Muscle layer of duodenum (tissue), 2 donors: ENCODE measurements at regions not wholly inside any gene's neighbourhood (a gene's known extent, or its start where the extent isn't known, plus 50 kb on each side); places are given as distances from the start of the nearest gene placed in this dataset.

Experiments
- H3K27ac ChIP-seq: one replicate; pipeline ENCODE4 v1.7.0; 2013; ENCODE audit warnings: mild to moderate bottlenecking, low read length
- H3K27me3 ChIP-seq: one replicate; pipeline ENCODE4 v1.7.0; 2013; ENCODE audit warnings: low read depth, mild to moderate bottlenecking, control low read depth, low read length
- H3K36me3 ChIP-seq, 2 donors: one replicate each; pipeline ENCODE4 v1.7.0; 2013; ENCODE audit warnings: low read length in 2 of 2, control low read depth in 1 of 2, mild to moderate bottlenecking in 1 of 2; ENCODE audit not compliant: insufficient read depth in 2 of 2, control insufficient read depth in 1 of 2
- H3K4me1 ChIP-seq, 2 donors: one replicate each; pipeline ENCODE4 v1.7.0; 2013; ENCODE audit warnings: low read length in 2 of 2, mild to moderate bottlenecking in 2 of 2, control low read depth in 1 of 2, moderate library complexity in 1 of 2; ENCODE audit not compliant: insufficient read depth in 2 of 2, control insufficient read depth in 1 of 2
- H3K4me3 ChIP-seq, 2 donors: one replicate each; pipeline ENCODE4 v1.7.0; 2013; ENCODE audit warnings: low read length in 2 of 2, low read depth in 1 of 2, mild to moderate bottlenecking in 1 of 2
- H3K9me3 ChIP-seq, 2 donors: one replicate each; pipeline ENCODE4 v1.7.0; 2013; ENCODE audit warnings: low read length in 2 of 2, control low read depth in 1 of 2, mild to moderate bottlenecking in 1 of 2; ENCODE audit not compliant: control insufficient read depth in 1 of 2
- donor health status: healthy.

- peaks cover 0 to 2% of the 10 kb centered on the region in 2 donors for H3K9me3 ChIP-seq
- H3K27ac ChIP-seq: no peak overlapping the region
- no peaks in the 10 kb centered on the region for H3K4me1 ChIP-seq
- H3K36me3 ChIP-seq: no peaks in the 10 kb centered on the region
- no peak overlapping the region for H3K4me3 ChIP-seq
- H3K27me3 ChIP-seq: no peaks in the 10 kb centered on the region
Measured at GRCh38 chr18:45509535-45509934, 105.7 kb upstream of the SLC14A2 start.

- H3K36me3 ChIP-seq: no peaks in the 10 kb centered on the region
- no peaks in the 10 kb centered on the region for H3K4me1 ChIP-seq
- no peaks in the 10 kb centered on the region for H3K27me3 ChIP-seq
- no peak overlapping the region for H3K4me3 ChIP-seq
- H3K9me3 ChIP-seq: peaks cover 0 to 2% of the 10 kb centered on the region in 2 donors
- no peak overlapping the region for H3K27ac ChIP-seq
Measured at GRCh38 chr18:45510656-45511055, 104.6 kb upstream of the SLC14A2 start.

- Histone ChIP-seq H3K4me3 (no peak overlapping the region), H3K27me3 (no peaks in the 10 kb centered on the region), H3K9me3 (no peaks in the 10 kb centered on the region), H3K4me1 (peaks cover 0 to 6% of the 10 kb centered on the region in 2 donors), H3K36me3 (no peaks in the 10 kb centered on the region), H3K27ac (no peak overlapping the region)
Measured at GRCh38 chr18:45512363-45512953, 102.8 kb upstream of the SLC14A2 start.

DNA sequence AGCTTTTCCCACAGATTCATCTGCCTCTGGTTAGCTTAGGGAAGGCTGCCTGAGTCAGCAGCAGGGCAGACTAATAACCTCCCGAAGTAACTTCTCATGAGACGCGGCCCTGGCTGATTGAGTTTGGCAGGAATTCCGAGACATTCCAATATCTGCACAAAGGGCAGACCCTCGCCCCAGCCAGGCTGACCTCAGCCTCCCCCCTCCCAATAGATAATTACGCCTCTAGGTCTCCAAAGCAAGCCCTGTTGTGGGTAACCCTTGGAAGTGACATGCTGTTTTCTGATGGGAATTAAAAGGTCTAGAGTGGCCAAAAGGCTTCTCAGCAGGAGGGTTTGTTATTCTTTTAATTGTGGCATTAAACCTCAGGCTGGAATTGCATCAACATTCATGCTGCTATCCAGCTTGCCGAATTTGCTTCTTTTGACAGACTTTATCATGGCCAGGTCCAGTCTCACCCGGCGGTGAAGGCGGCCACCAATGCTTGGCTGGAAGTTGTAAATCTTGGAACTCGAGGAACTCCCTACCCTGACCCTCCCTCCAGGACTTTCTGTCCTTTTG is 98.0 kb upstream of the SLC14A2 start:
- Histone ChIP-seq H3K27me3 (no peaks in the 10 kb centered on the region), H3K4me1 (peaks cover 6 to 15% of the 10 kb centered on the region in 2 donors), H3K4me3 (no peak overlapping the region), H3K9me3 (no peaks in the 10 kb centered on the region), H3K27ac (no peak overlapping the region), H3K36me3 (no peaks in the 10 kb centered on the region)

DNA sequence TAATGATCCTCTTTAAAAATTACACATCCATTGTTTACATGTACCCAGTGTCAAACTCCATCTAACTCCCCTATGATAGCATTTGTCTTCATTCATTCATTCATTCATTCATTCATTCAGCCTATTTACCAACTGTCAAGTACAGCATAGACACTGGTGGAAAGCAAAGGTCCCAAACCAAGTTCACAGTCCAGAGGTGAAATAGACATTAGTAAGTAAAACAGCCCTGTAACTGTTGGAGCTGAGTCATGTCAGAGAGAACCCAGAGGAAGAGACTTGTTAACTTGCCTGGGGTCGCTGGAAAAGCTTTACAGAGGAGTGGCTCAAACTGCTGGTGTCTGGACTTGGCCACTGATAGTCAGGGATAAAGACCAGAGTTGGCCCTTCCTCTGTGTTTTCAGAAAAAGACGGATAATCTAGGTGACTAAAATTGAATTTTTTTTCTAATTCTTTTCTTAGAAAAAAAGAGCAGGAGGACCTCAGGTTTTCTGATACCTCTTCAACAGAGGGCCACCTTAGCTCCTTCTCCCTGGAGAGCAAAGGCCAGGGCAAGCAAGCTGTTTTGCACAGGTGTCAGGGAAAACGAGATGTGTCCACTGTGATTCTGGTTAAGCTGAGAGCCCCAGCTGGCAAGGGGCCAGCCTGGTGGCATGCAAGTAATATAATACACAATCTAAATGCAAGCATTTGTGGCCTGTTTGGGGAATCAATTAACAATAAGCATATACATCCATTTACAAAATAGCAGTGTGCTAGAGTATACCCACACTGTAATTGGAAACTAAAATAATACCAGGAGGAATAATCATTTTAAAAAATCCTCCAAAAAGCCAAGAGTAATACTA is 96.7 kb upstream of the SLC14A2 start:
- Histone ChIP-seq H3K27me3 (no peaks in the 10 kb centered on the region), H3K27ac (no peak overlapping the region), H3K36me3 (no peaks in the 10 kb centered on the region), H3K4me1 (peaks cover 6 to 18% of the 10 kb centered on the region in 2 donors), H3K4me3 (no peak overlapping the region), H3K9me3 (no peaks in the 10 kb centered on the region)

- Histone ChIP-seq H3K27me3 (no peaks in the 10 kb centered on the region), H3K27ac (no peak overlapping the region), H3K9me3 (no peaks in the 10 kb centered on the region), H3K4me3 (no peak overlapping the region), H3K4me1 (peaks cover 6 to 18% of the 10 kb centered on the region in 2 donors), H3K36me3 (no peaks in the 10 kb centered on the region)
Measured at GRCh38 chr18:45519411-45520280, 95.6 kb upstream of the SLC14A2 start.

DNA sequence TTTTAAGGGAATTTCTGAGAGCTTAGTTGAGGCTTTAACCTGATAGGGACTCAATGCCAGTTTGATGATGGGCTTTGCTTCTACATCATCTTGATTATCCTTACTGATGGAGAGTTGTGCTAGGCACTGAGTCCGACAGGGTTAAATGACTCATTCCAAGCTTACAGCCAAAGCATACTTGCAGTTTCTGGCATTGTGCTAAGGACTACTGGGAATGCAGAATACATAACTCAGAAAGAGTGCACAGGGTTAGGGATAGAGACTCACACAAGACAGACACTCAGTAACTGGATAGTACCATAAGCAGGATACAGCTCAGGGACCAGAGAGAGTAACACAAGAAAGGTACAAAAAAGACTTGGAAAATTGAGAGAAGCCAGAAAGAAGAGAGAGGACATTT is 94.1 kb upstream of the SLC14A2 start:
- peaks cover 6 to 18% of the 10 kb centered on the region in 2 donors for H3K4me1 ChIP-seq

DNA sequence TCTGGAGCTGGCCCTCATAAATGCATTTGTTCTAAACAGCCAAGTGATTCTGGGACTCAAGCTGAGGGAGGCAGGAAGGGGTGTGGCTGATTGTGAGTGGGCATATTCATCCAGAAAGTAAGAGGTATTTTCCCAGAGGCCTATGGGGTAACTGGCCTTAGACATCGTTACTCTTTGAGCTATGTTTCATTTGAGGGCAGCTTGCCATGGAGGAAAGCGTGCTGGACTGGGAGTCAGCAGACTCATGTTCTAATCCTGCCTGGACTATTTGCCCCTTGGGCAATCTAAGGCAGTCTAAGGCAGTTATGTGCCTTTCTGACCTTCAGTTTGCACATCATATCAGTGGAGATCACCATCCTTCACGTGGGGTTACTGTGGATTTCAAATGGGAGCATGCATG is 93.5 kb upstream of the SLC14A2 start:
- Histone ChIP-seq H3K36me3 (no peaks in the 10 kb centered on the region), H3K4me3 (no peak overlapping the region), H3K9me3 (no peaks in the 10 kb centered on the region), H3K27me3 (no peaks in the 10 kb centered on the region), H3K27ac (peak overlapping the region; percentile 17), H3K4me1 (peaks cover under 1 to 18% of the 10 kb centered on the region in 2 donors)

More for the DNA sequence above, 94.1 kb upstream of the SLC14A2 start:
- Histone ChIP-seq H3K4me3 (no peak overlapping the region), H3K9me3 (no peaks in the 10 kb centered on the region), H3K36me3 (no peaks in the 10 kb centered on the region), H3K27me3 (no peaks in the 10 kb centered on the region), H3K27ac (peak overlapping the region; percentile 17)

DNA sequence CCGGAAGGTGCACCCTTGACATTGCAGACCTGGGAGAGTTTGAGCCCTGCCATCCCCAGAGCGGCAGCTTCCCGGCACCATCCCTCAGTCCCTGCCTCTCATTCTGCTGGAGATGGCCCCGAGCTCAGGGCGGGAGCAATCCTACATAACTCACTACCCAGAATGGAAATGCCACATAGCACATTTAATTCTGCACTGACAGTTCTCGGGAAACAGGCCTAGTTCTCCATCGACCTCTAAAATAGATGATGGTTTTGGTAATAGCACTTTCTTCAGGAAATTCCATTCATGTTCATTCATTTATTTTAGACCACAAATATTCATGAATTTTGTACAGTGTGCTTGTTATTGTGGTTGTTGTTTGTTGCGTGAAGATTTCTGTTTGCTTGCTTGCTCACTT is 92.9 kb upstream of the SLC14A2 start:
- no peak overlapping the region for H3K4me3 ChIP-seq
- H3K4me1 ChIP-seq: peaks cover 0 to 18% of the 10 kb centered on the region in 2 donors
- no peak overlapping the region for H3K27ac ChIP-seq
- no peaks in the 10 kb centered on the region for H3K9me3 ChIP-seq
- H3K36me3 ChIP-seq: no peaks in the 10 kb centered on the region
- H3K27me3 ChIP-seq: no peaks in the 10 kb centered on the region

- H3K9me3 ChIP-seq: no peaks in the 10 kb centered on the region
- no peaks in the 10 kb centered on the region for H3K36me3 ChIP-seq
- H3K4me1 ChIP-seq: peaks cover 0 to 18% of the 10 kb centered on the region in 2 donors
- no peak overlapping the region for H3K27ac ChIP-seq
- H3K27me3 ChIP-seq: no peaks in the 10 kb centered on the region
- H3K4me3 ChIP-seq: no peak overlapping the region
Measured at GRCh38 chr18:45525301-45525700, 90.0 kb upstream of the SLC14A2 start.
